G401.6 (cell line): ENCODE measurements at regions not wholly inside any gene's neighbourhood (a gene's known extent, or its start where the extent isn't known, plus 50 kb on each side); places are given as distances from the start of the nearest gene placed in this dataset.

ENCODE experiments used
- FAIRE-seq: peaks from 2 replicates; lab custom pipeline; 2012; peaks lifted over from hg19 to GRCh38; lab: Jason Lieb, UNC

DNA sequence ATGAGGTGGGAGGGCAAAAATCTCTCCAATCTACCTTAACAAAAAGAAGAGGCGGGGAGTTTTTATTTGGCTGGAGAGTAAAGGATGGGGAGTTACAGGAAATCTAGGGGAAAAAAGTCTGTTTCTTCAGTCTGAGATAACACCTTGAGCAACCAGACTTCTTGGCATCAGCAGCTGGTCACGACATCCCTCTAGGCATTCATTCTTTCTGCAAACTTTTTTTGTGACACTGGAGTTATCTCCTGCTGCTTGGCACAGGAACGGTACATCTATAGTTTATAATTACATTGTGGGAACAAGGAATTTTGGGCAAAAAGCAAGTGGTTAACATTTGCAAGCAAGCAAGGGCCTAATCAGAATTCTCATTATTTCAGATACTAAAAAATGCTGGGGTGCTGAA is 50.6 kb upstream of the IFNGR1 start:
- no peak for FAIRE-seq

DNA sequence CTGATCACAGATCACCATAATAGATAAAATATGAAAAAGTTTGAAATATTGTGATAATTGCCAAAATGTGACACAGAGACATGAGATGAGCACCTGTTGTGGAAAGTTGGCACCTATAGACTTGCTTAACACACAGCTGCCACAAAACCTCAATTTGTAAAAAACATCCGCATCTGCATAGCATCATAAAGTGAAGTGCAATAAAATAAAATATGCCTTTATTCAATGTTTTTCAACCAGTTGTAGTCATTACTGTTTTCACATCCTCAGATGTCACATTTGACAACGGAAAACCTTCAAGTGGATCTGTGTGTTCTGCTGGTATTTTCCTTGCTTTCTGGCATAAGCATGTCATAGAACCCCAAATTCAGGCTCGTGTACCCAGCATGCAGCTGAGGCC is 50.2 kb upstream of the IFNGR1 start:
- FAIRE-seq = no peak
